ENCODE measurements at regions not wholly inside any gene's neighbourhood (a gene's known extent, or its start where the extent isn't known, plus 50 kb on each side); places are given as distances from the start of the nearest gene placed in this dataset.

GRCh38 chr1:94296018-94296417 lies 58.6 kb upstream of the ARHGAP29 start:
- TF ChIP-seq POLR2AphosphoS5 (IDR thresholded peaks at IDR 0.05; ENCODE audit: borderline replicate concordance, low read depth, low read length) (no peak), EZH2 (IDR thresholded peaks at IDR 0.05) (no peak)

Measured in SK-N-MC (cell line).